ENCODE measurements at regions not wholly inside any gene's neighbourhood (a gene's known extent, or its start where the extent isn't known, plus 50 kb on each side); places are given as distances from the start of the nearest gene placed in this dataset.

- TF ChIP-seq CTCF (conservative IDR thresholded peaks at IDR 0.05; ENCODE audit: low read depth in 2 of 2) (no peak), EZH2 (IDR thresholded peaks at IDR 0.05; ENCODE audit: low read depth, unreplicated experiment) (no peak), CREB1 (CRISPR knock-in tag; IDR thresholded peaks at IDR 0.05; ENCODE audit: low read depth) (no peak)
Measured at GRCh38 chr6:170022291-170022722, 268.6 kb downstream of the DLL1 start.

All from GM23338 (cell line).